Thyroid gland (tissue), 4 donors: ENCODE measurements at regions not wholly inside any gene's neighbourhood (a gene's known extent, or its start where the extent isn't known, plus 50 kb on each side); places are given as distances from the start of the nearest gene placed in this dataset.

ENCODE experiments used
- POLR2A ChIP-seq, 2 donors: fragments of 450-650 bp; IDR thresholded peaks; one replicate each; pipeline ENCODE4 v1.6.1; 2017; ENCODE audit warnings: antibody characterized with exemption in 2 of 2, mild to moderate bottlenecking in 2 of 2, moderate library complexity in 1 of 2
- TF ChIP-seq, protein P1 (sequence below), 6 experiments: fragments of 200-600 bp in 3 of 6; fragments of 450-650 bp in 3 of 6; sonication (generic) in 3 of 6; IDR thresholded peaks; one replicate each; pipeline ENCODE4 v1.5.1; 2016 to 2019; ENCODE audit warnings: antibody characterized with exemption in 6 of 6, mild to moderate bottlenecking in 2 of 6, inconsistent platforms in 1 of 6, moderate library complexity in 1 of 6

DNA sequence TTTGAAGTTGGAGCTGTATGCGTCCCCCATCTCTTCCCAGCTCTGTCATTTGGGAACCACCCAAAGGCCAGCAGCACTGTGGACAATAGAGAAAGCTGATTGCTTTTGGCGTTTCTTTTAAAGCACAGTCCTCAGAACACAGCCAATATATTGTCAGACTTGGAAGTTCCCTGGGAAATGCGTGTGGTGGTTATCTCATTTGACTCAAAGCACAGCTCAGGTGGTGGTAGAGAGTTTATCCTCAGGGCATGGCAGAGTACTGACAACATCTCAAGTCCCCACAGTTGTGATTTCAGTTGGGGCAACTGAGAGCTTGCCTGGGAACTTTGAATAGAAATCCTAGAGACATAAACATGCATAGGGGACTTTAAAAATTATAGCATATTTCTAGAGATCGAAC lies 601.3 kb downstream of the ETS1 start:
- TF ChIP-seq, protein P1, sequence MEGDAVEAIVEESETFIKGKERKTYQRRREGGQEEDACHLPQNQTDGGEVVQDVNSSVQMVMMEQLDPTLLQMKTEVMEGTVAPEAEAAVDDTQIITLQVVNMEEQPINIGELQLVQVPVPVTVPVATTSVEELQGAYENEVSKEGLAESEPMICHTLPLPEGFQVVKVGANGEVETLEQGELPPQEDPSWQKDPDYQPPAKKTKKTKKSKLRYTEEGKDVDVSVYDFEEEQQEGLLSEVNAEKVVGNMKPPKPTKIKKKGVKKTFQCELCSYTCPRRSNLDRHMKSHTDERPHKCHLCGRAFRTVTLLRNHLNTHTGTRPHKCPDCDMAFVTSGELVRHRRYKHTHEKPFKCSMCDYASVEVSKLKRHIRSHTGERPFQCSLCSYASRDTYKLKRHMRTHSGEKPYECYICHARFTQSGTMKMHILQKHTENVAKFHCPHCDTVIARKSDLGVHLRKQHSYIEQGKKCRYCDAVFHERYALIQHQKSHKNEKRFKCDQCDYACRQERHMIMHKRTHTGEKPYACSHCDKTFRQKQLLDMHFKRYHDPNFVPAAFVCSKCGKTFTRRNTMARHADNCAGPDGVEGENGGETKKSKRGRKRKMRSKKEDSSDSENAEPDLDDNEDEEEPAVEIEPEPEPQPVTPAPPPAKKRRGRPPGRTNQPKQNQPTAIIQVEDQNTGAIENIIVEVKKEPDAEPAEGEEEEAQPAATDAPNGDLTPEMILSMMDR (IDR thresholded peaks at IDR 0.05), result no peak
- no peak for TF ChIP-seq POLR2A (IDR thresholded peaks at IDR 0.05)
